22Rv1 (cell line): ENCODE measurements at regions not wholly inside any gene's neighbourhood (a gene's known extent, or its start where the extent isn't known, plus 50 kb on each side); places are given as distances from the start of the nearest gene placed in this dataset.

Source experiments
- CTCF ChIP-seq: fragments of 450-650 bp; IDR thresholded peaks from 2 replicates; pipeline ENCODE4 v1.5.1; 2017; ENCODE audit warnings: mild to moderate bottlenecking
- ZFX ChIP-seq: fragments of 450-650 bp; IDR thresholded peaks from 2 replicates; pipeline ENCODE4 v1.6.1; 2017; ENCODE audit warnings: antibody characterized with exemption, borderline replicate concordance

GRCh38 chr7:23898619-23899018, 188.6 kb downstream of the STK31 start:
- TF ChIP-seq CTCF = no peak
- TF ChIP-seq ZFX = no peak
